ENCODE measurements at regions not wholly inside any gene's neighbourhood (a gene's known extent, or its start where the extent isn't known, plus 50 kb on each side); places are given as distances from the start of the nearest gene placed in this dataset.

GRCh38 chr5:124289641-124290311, 456.7 kb downstream of the ZNF608 start:
- no peak for TF ChIP-seq CTCF (IDR thresholded peaks at IDR 0.05; ENCODE audit: control insufficient read depth, insufficient read depth, low read depth, low read length, missing control alignments)
- DNase-seq (ENCODE audit: low read depth): no peak
- no peak overlapping the region for H3K4me3 ChIP-seq (ENCODE audit: control insufficient read depth, low read depth, low read length)

- no peak for TF ChIP-seq CTCF (IDR thresholded peaks at IDR 0.05; ENCODE audit: control insufficient read depth, insufficient read depth, low read depth, low read length, missing control alignments)
- no peak for DNase-seq (ENCODE audit: low read depth)
- H3K4me3 ChIP-seq (ENCODE audit: control insufficient read depth, low read depth, low read length): no peak overlapping the region
These were observed 457.3 kb downstream of the ZNF608 start for GRCh38 chr5:124289130-124289529.

GRCh38 chr5:124287813-124288212, 458.6 kb downstream of the ZNF608 start:
- TF ChIP-seq CTCF (IDR thresholded peaks at IDR 0.05; ENCODE audit: control insufficient read depth, insufficient read depth, low read depth, low read length, missing control alignments): no peak
- H3K4me3 ChIP-seq (ENCODE audit: control insufficient read depth, low read depth, low read length): no peak overlapping the region
- DNase-seq (ENCODE audit: low read depth): no peak

- H3K4me3 ChIP-seq (ENCODE audit: control insufficient read depth, low read depth, low read length): no peak overlapping the region
- no peak for DNase-seq (ENCODE audit: low read depth)
- no peak for TF ChIP-seq CTCF (IDR thresholded peaks at IDR 0.05; ENCODE audit: control insufficient read depth, insufficient read depth, low read depth, low read length, missing control alignments)
These were observed 460.7 kb downstream of the ZNF608 start for GRCh38 chr5:124285733-124286132.

GRCh38 chr5:124285071-124285470, 461.4 kb downstream of the ZNF608 start:
- DNase-seq (ENCODE audit: low read depth): no peak
- TF ChIP-seq CTCF (IDR thresholded peaks at IDR 0.05; ENCODE audit: control insufficient read depth, insufficient read depth, low read depth, low read length, missing control alignments): no peak
- no peak overlapping the region for H3K4me3 ChIP-seq (ENCODE audit: control insufficient read depth, low read depth, low read length)

GRCh38 chr5:124283031-124283430, 463.4 kb downstream of the ZNF608 start:
- DNase-seq (ENCODE audit: low read depth): no peak
- no peak for TF ChIP-seq CTCF (IDR thresholded peaks at IDR 0.05; ENCODE audit: control insufficient read depth, insufficient read depth, low read depth, low read length, missing control alignments)
- H3K4me3 ChIP-seq (ENCODE audit: control insufficient read depth, low read depth, low read length): no peak overlapping the region
